OCI-LY3 (cell line): ENCODE measurements at regions not wholly inside any gene's neighbourhood (a gene's known extent, or its start where the extent isn't known, plus 50 kb on each side); places are given as distances from the start of the nearest gene placed in this dataset.

Experiments
- H2AFZ ChIP-seq: fragments of 200-600, 300-600 bp; shearing (Covaris generic); 2 replicates; pipeline ENCODE4 v1.6.0; 2014; ENCODE audit warnings: antibody characterized with exemption, low read depth, low read length
- H3K27ac ChIP-seq: fragments of 200-600, 300-600 bp; sonication (generic); 2 replicates; pipeline ENCODE4 v1.5.1; 2014; ENCODE audit warnings: mild to moderate bottlenecking, low read length, moderate library complexity, mixed read lengths
- H3K27me3 ChIP-seq: fragments of 200-600, 300-600 bp; sonication (generic); 2 replicates; pipeline ENCODE4 v1.6.1; 2014; ENCODE audit warnings: low read depth, low read length, mixed read lengths
- H3K36me3 ChIP-seq: fragments of 200-600, 300-600 bp; sonication (generic); replicated peaks from 2 replicates; pipeline ENCODE3; 2014; ENCODE audit warnings: low read depth, low read length, mixed read lengths
- H3K4me1 ChIP-seq: fragments of 300-600, 200-600 bp; sonication (generic); 2 replicates; pipeline ENCODE4 v1.6.1; 2014; ENCODE audit warnings: low read length, mixed read lengths
- H3K4me2 ChIP-seq: fragments of 200-600, 300-600 bp; sonication (generic); 2 replicates; pipeline ENCODE4 v1.6.1; 2014; ENCODE audit warnings: low read length, mixed read lengths
- H3K4me3 ChIP-seq: fragments of 300-600, 200-600 bp; sonication (generic); 2 replicates; pipeline ENCODE4 v1.5.1; 2014; ENCODE audit warnings: antibody characterized with exemption, mild to moderate bottlenecking, low read length, moderate library complexity
- H3K79me2 ChIP-seq: fragments of 300-600, 200-600 bp; shearing (Covaris generic); 2 replicates; pipeline ENCODE4 v1.6.1; 2014; ENCODE audit warnings: mild to moderate bottlenecking, low read length, mixed read lengths
- H3K9ac ChIP-seq: fragments of 300-600, 200-600 bp; shearing (Covaris generic); 2 replicates; pipeline ENCODE4 v1.6.0; 2014; ENCODE audit warnings: mild to moderate bottlenecking, low read length, moderate library complexity
- H3K9me3 ChIP-seq: fragments of 200-600, 300-600 bp; shearing (Covaris generic); 2 replicates; pipeline ENCODE4 v1.6.1; 2014; ENCODE audit warnings: low read length, mixed read lengths; ENCODE audit not compliant: insufficient read depth
- H4K20me1 ChIP-seq: fragments of 200-600, 300-600 bp; sonication (generic); 2 replicates; pipeline ENCODE4 v1.6.1; 2016; ENCODE audit warnings: low read length, mixed read lengths; ENCODE audit not compliant: insufficient read depth
- CTCF ChIP-seq: fragments of 200-600, 300-600 bp; sonication (generic); IDR thresholded peaks from 2 replicates; pipeline ENCODE4 v1.5.1; 2014; ENCODE audit warnings: antibody characterized with exemption, low read length, low read depth
- EZH2phosphoT487 ChIP-seq: fragments of 200-600 bp; shearing (Covaris generic); IDR thresholded peaks from 2 replicates; pipeline ENCODE4 v1.6.1; 2018; ENCODE audit warnings: antibody characterized with exemption, mixed run types, low read depth

- H3K4me1 ChIP-seq: no peaks in the 10 kb centered on the region
- no peaks in the 10 kb centered on the region for H3K9me3 ChIP-seq
- no peaks in the 10 kb centered on the region for H3K79me2 ChIP-seq
- no peak overlapping the region for H3K9ac ChIP-seq
- no peak overlapping the region for H3K27ac ChIP-seq
- TF ChIP-seq CTCF: no peak
- TF ChIP-seq EZH2phosphoT487: no peak
- 0 out of 2 replicates have a peak, but pooled peaks cover 11% of the 10 kb centered on the region for H3K27me3 ChIP-seq
- no peak overlapping the region for H2AFZ ChIP-seq
- no peaks in the 10 kb centered on the region for H4K20me1 ChIP-seq
- no peaks in the 10 kb centered on the region for H3K36me3 ChIP-seq
- no peak overlapping the region for H3K4me2 ChIP-seq
- H3K4me3 ChIP-seq: no peak overlapping the region
Observed at GRCh38 chr12:56840922-56841321, 77.8 kb downstream of the HSD17B6 start.

GRCh38 chr12:56839915-56840325 is 76.8 kb downstream of the HSD17B6 start:
- H3K27me3 ChIP-seq: 0 out of 2 replicates have a peak, but pooled peaks cover 11% of the 10 kb centered on the region
- H3K4me1 ChIP-seq: no peaks in the 10 kb centered on the region
- no peak overlapping the region for H3K9ac ChIP-seq
- H3K27ac ChIP-seq: no peak overlapping the region
- peak; percentile 83 for TF ChIP-seq CTCF
- TF ChIP-seq EZH2phosphoT487: no peak
- H3K4me3 ChIP-seq: no peak overlapping the region
- no peaks in the 10 kb centered on the region for H4K20me1 ChIP-seq
- H3K4me2 ChIP-seq: no peak overlapping the region
- H3K36me3 ChIP-seq: no peaks in the 10 kb centered on the region
- H3K9me3 ChIP-seq: no peaks in the 10 kb centered on the region
- H3K79me2 ChIP-seq: no peaks in the 10 kb centered on the region
- no peak overlapping the region for H2AFZ ChIP-seq

- H3K27me3 ChIP-seq: 0 out of 2 replicates have a peak, but pooled peaks cover 11% of the 10 kb centered on the region
- H3K4me1 ChIP-seq: no peaks in the 10 kb centered on the region
- no peaks in the 10 kb centered on the region for H3K79me2 ChIP-seq
- no peak overlapping the region for H3K27ac ChIP-seq
- H3K9me3 ChIP-seq: no peaks in the 10 kb centered on the region
- H3K9ac ChIP-seq: no peak overlapping the region
- no peaks in the 10 kb centered on the region for H3K36me3 ChIP-seq
- H3K4me2 ChIP-seq: no peak overlapping the region
- no peaks in the 10 kb centered on the region for H4K20me1 ChIP-seq
- H2AFZ ChIP-seq: no peak overlapping the region
- H3K4me3 ChIP-seq: no peak overlapping the region
- no peak for TF ChIP-seq EZH2phosphoT487
- no peak for TF ChIP-seq CTCF
Observed at GRCh38 chr12:56839489-56839848, 76.3 kb downstream of the HSD17B6 start.

GRCh38 chr12:56838621-56839488 is 75.7 kb downstream of the HSD17B6 start:
- TF ChIP-seq CTCF (no peak), EZH2phosphoT487 (no peak)
- no peaks in the 10 kb centered on the region for H3K9me3 ChIP-seq
- H3K4me1 ChIP-seq: no peaks in the 10 kb centered on the region
- no peak overlapping the region for H3K4me3 ChIP-seq
- H3K9ac ChIP-seq: no peak overlapping the region
- H3K4me2 ChIP-seq: no peak overlapping the region
- H4K20me1 ChIP-seq: no peaks in the 10 kb centered on the region
- no peak overlapping the region for H3K27ac ChIP-seq
- no peaks in the 10 kb centered on the region for H3K36me3 ChIP-seq
- H2AFZ ChIP-seq: no peak overlapping the region
- H3K79me2 ChIP-seq: no peaks in the 10 kb centered on the region
- 0 out of 2 replicates have a peak, but pooled peaks cover 11% of the 10 kb centered on the region for H3K27me3 ChIP-seq
